Frontal cortex (tissue), 3 donors: ENCODE measurements at regions not wholly inside any gene's neighbourhood (a gene's known extent, or its start where the extent isn't known, plus 50 kb on each side); places are given as distances from the start of the nearest gene placed in this dataset.
A peak's percentile ranks its signal among the peaks of the same experiment; 100 is the strongest.
"Not testable (repeated sequence)": the region's sequence is repeated elsewhere in the genome, so short reads cannot be mapped to it uniquely, and the experiment has no call there.

ENCODE experiments used
- DNase-seq, 2 donors: peaks; one replicate each; pipeline ENCODE4 v3.0.0; 2012; ENCODE audit warnings: low spot score in 2 of 2
- FAIRE-seq: peaks from 2 replicates; lab custom pipeline; 2012; peaks lifted over from hg19 to GRCh38; lab: Jason Lieb, UNC
- donor health status: control.
- donor health status: control.
- donor health status: control.

- peak in 1 of 2 donors; percentile 18 for DNase-seq
- no peak for FAIRE-seq
These were observed 292.4 kb downstream of the PDCD6IP start for GRCh38 chr3:34090876-34091275.

GRCh38 chr3:34094280-34094679 is 295.9 kb downstream of the PDCD6IP start:
- not testable (repeated sequence) for FAIRE-seq, DNase-seq

- DNase-seq (no peak), FAIRE-seq (no peak)
These were observed 303.9 kb downstream of the PDCD6IP start for GRCh38 chr3:34102288-34102687.

- DNase-seq (no peak), FAIRE-seq (no peak)
These were observed 307.9 kb downstream of the PDCD6IP start for GRCh38 chr3:34106379-34106778.

GRCh38 chr3:34106879-34107278 is 308.4 kb downstream of the PDCD6IP start:
- DNase-seq (no peak), FAIRE-seq (no peak)

- DNase-seq (no peak), FAIRE-seq (no peak)
These were observed 309.2 kb downstream of the PDCD6IP start for GRCh38 chr3:34107669-34108068.

- DNase-seq (no peak), FAIRE-seq (no peak)
These were observed 310.6 kb downstream of the PDCD6IP start for GRCh38 chr3:34109021-34109420.

GRCh38 chr3:34109846-34110245 is 311.4 kb downstream of the PDCD6IP start:
- DNase-seq (no peak), FAIRE-seq (no peak)

- DNase-seq (no peak), FAIRE-seq (no peak)
These were observed 312.9 kb downstream of the PDCD6IP start for GRCh38 chr3:34111361-34111760.

GRCh38 chr3:34112261-34112660 is 313.8 kb downstream of the PDCD6IP start:
- not testable (repeated sequence) for DNase-seq

GRCh38 chr3:34131091-34131490 is 332.7 kb downstream of the PDCD6IP start:
- FAIRE-seq (no peak), DNase-seq (no peak)

More at GRCh38 chr3:34112261-34112660, 313.8 kb downstream of the PDCD6IP start:
- not testable (repeated sequence) for FAIRE-seq

- FAIRE-seq: no peak
- no peak for DNase-seq
These were observed 333.8 kb downstream of the PDCD6IP start for GRCh38 chr3:34132069-34132692.

GRCh38 chr3:34139566-34139965 is 341.1 kb downstream of the PDCD6IP start:
- FAIRE-seq (no peak), DNase-seq (no peak)

- DNase-seq: no peak
- FAIRE-seq: no peak
These were observed 342.2 kb downstream of the PDCD6IP start for GRCh38 chr3:34140616-34141015.

GRCh38 chr3:34141841-34142337 is 343.5 kb downstream of the PDCD6IP start:
- DNase-seq (no peak), FAIRE-seq (no peak)

- DNase-seq (no peak), FAIRE-seq (no peak)
These were observed 347.4 kb downstream of the PDCD6IP start for GRCh38 chr3:34145796-34146195.

GRCh38 chr3:34146596-34146995 is 348.2 kb downstream of the PDCD6IP start:
- FAIRE-seq: no peak
- no peak for DNase-seq

- no peak for FAIRE-seq
- no peak for DNase-seq
These were observed 352.6 kb downstream of the PDCD6IP start for GRCh38 chr3:34150992-34151391.

GRCh38 chr3:34152656-34153055 is 354.2 kb downstream of the PDCD6IP start:
- no peak for FAIRE-seq
- no peak for DNase-seq

GRCh38 chr3:34155108-34155507 is 356.7 kb downstream of the PDCD6IP start:
- no peak for FAIRE-seq
- no peak for DNase-seq

- DNase-seq: no peak
- FAIRE-seq: no peak
These were observed 357.2 kb downstream of the PDCD6IP start for GRCh38 chr3:34155666-34156065.

- DNase-seq: no peak
- no peak for FAIRE-seq
These were observed 359.1 kb downstream of the PDCD6IP start for GRCh38 chr3:34157491-34157890.
